HCT116 (cell line): ENCODE measurements at regions not wholly inside any gene's neighbourhood (a gene's known extent, or its start where the extent isn't known, plus 50 kb on each side); places are given as distances from the start of the nearest gene placed in this dataset.

Source experiments
- ATAC-seq: fragments of 200-7000 bp; cut with Tn5 transposase; 2 replicates; pipeline ENCODE4 v1.9.1; 2020; ENCODE audit warnings: mild to moderate bottlenecking, moderate library complexity
- BruUV-seq: library from RNA; stranded (reverse); fragments of 400-500 nt; replicated peaks from 2 replicates; lab custom pipeline; 2021; lab: Mats Ljungman, UMichigan
- CTCF ChIA-PET: fragments of 300-600 bp; sonication (Branson Sonifier 250); formaldehyde crosslinking; loops from one replicate; lab custom pipeline; 2021; ENCODE audit warnings: antibody characterized with exemption; lab: Charles Lee
- POLR2A ChIA-PET: fragments of 300-600, 350-600 bp; sonication (Branson Sonifier 250); formaldehyde crosslinking; loops from one replicate; lab custom pipeline; 2021; ENCODE audit warnings: antibody characterized with exemption; lab: Charles Lee
- RAD21 ChIA-PET, 2 experiments: fragments of 300-600 bp; sonication (Branson Sonifier 250); formaldehyde crosslinking; loops; one replicate each; lab custom pipeline; 2023; ENCODE audit warnings: low total read pairs in 2 of 2; ENCODE audit not compliant: uncharacterized antibody in 2 of 2, unreplicated experiment in 2 of 2, low non-redundant PET in 1 of 2; lab: Charles Lee
- DNase-seq: peaks from one replicate; pipeline ENCODE4 v3.0.0-alpha.2; 2010; ENCODE audit warnings: low read depth, low spot score
- H2AFZ ChIP-seq: fragments of 200-600 bp; shearing (Covaris generic), sonication (generic); 2 replicates; pipeline ENCODE4 v1.6.1; 2017; ENCODE audit warnings: low read depth, mixed run types, mixed read lengths, antibody characterized with exemption, low read length; ENCODE audit not compliant: poor library complexity, severe bottlenecking
- H3K27ac ChIP-seq: 2 replicates; pipeline ENCODE4 v1.5.1; 2012; ENCODE audit warnings: low read depth, low read length
- H3K27me3 ChIP-seq: fragments of 200-600 bp; sonication (generic); 2 replicates; pipeline ENCODE4 v1.6.1; 2016; ENCODE audit warnings: mixed run types, low read length, mixed read lengths; ENCODE audit not compliant: insufficient read depth
- H3K36me3 ChIP-seq, 2 experiments: fragments of 200-500 bp in 1 of 2; fragments of 200-600 bp in 1 of 2; sonication (Bioruptor generic) in 1 of 2; sonication (generic) in 1 of 2; 2 replicates each; pipeline versions ENCODE4 v1.5.1 to v1.6.1; 2014 to 2016; ENCODE audit warnings: low read length in 2 of 2, inconsistent platforms in 1 of 2, mixed read lengths in 1 of 2, mixed run types in 1 of 2; ENCODE audit not compliant: insufficient read depth in 2 of 2, control insufficient read depth in 1 of 2
- H3K4me1 ChIP-seq, 2 experiments: fragments of 200-600 bp in 1 of 2; sonication (generic) in 1 of 2; 2 replicates each; pipeline versions ENCODE4 v1.5.1 to v1.6.1; 2012 to 2017; ENCODE audit warnings: low read length in 2 of 2, inconsistent platforms in 1 of 2, mild to moderate bottlenecking in 1 of 2, mixed read lengths in 1 of 2, mixed run types in 1 of 2, moderate library complexity in 1 of 2; ENCODE audit not compliant: insufficient read depth in 2 of 2, control insufficient read depth in 1 of 2
- H3K4me2 ChIP-seq: fragments of 200-600 bp; sonication (generic); 2 replicates; pipeline ENCODE4 v1.6.1; 2017; ENCODE audit warnings: mixed run types, low read length, mixed read lengths
- H3K4me3 ChIP-seq, 2 experiments: fragments of 200-600 bp in 1 of 2; sonication (generic) in 1 of 2; replicated peaks in 1 of 2; 2 replicates each; pipeline ENCODE4 v1.5.1; 2011 to 2016; ENCODE audit warnings: low read length in 2 of 2, control low read depth in 1 of 2, low read depth in 1 of 2, mild to moderate bottlenecking in 1 of 2, mixed read lengths in 1 of 2, mixed run types in 1 of 2
- H3K79me2 ChIP-seq: fragments of 200-600 bp; sonication (generic); 2 replicates; pipeline ENCODE4 v1.6.1; 2017; ENCODE audit warnings: mild to moderate bottlenecking, mixed run types, low read length, moderate library complexity, mixed read lengths; ENCODE audit not compliant: insufficient read depth
- H3K9ac ChIP-seq: fragments of 200-600 bp; sonication (generic); 2 replicates; pipeline ENCODE4 v1.6.1; 2016; ENCODE audit warnings: low read length, mixed read lengths
- H3K9me2 ChIP-seq: fragments of 200-600 bp; sonication (generic), shearing (Covaris generic); 2 replicates; pipeline ENCODE4 v1.6.1; 2017; ENCODE audit warnings: mixed run types, mild to moderate bottlenecking, moderate library complexity; ENCODE audit not compliant: insufficient read depth
- H3K9me3 ChIP-seq, 2 experiments: fragments of 200-500 bp in 1 of 2; fragments of 200-600 bp in 1 of 2; sonication (Bioruptor generic) in 1 of 2; sonication (generic) in 1 of 2; 2 replicates each; pipeline ENCODE4 v1.6.1; 2014 to 2017; ENCODE audit warnings: low read length in 2 of 2, mixed read lengths in 2 of 2, inconsistent platforms in 1 of 2, low read depth in 1 of 2, mild to moderate bottlenecking in 1 of 2, mixed run types in 1 of 2, moderate library complexity in 1 of 2; ENCODE audit not compliant: control insufficient read depth in 1 of 2, insufficient read depth in 1 of 2
- H4K20me1 ChIP-seq: fragments of 200-600 bp; sonication (generic), shearing (Covaris generic); 2 replicates; pipeline ENCODE4 v1.6.1; 2017; ENCODE audit warnings: mixed run types, mild to moderate bottlenecking, moderate library complexity; ENCODE audit not compliant: insufficient read depth
- ATF3 ChIP-seq: IDR thresholded peaks from 2 replicates; pipeline ENCODE4 v1.6.1; 2012
- MAX ChIP-seq: IDR thresholded peaks from 2 replicates; pipeline ENCODE4 v1.6.1; 2012
- POLR2AphosphoS5 ChIP-seq: IDR thresholded peaks from 2 replicates; pipeline ENCODE4 v1.6.1; 2011; ENCODE audit warnings: mild to moderate bottlenecking, low read depth, low read length, moderate library complexity
- REST ChIP-seq: IDR thresholded peaks from 2 replicates; pipeline ENCODE4 v1.6.1; 2012; ENCODE audit warnings: low read depth
- SP1 ChIP-seq: IDR thresholded peaks from 2 replicates; pipeline ENCODE4 v1.6.1; 2012; ENCODE audit warnings: low read depth
- ZFX ChIP-seq: fragments of 450-650 bp; IDR thresholded peaks from 2 replicates; pipeline ENCODE4 v1.6.1; 2017
- intact Hi-C: fragments of 100-400 bp; cut with micrococcal nuclease; formaldehyde crosslinking; loops from 2 replicates; pipeline ENCODE4 v1.10.0; 2022

- TF ChIP-seq REST = no peak
- no peak for TF ChIP-seq POLR2AphosphoS5
- TF ChIP-seq ATF3 = no peak
- no peak for TF ChIP-seq SP1
- no peak for TF ChIP-seq MAX
Measured at GRCh38 chr4:8675906-8676305, 83.3 kb downstream of the CPZ start (continued).

- CTCF ChIA-PET = interaction anchor here (1.4 kb wide), 1 partner anchor 13 kb away, joined by 5 read pairs; no protein-coding TSS in a partner anchor
- no peaks in the 10 kb centered on the region for H3K36me3 ChIP-seq
- no peak overlapping the region for H2AFZ ChIP-seq
- H3K9me2 ChIP-seq = no peaks in the 10 kb centered on the region
- intact Hi-C loops = no loop called here
- peaks cover 64% of the 10 kb centered on the region for H3K27me3 ChIP-seq
- no peaks in the 10 kb centered on the region for H4K20me1 ChIP-seq
- H3K79me2 ChIP-seq = no peaks in the 10 kb centered on the region
- no peak overlapping the region for H3K4me2 ChIP-seq
- no peaks in the 10 kb centered on the region for H3K4me1 ChIP-seq
- RAD21 ChIA-PET = no interaction called here
- DNase-seq (no peak), ATAC-seq (peak; percentile 71)
- no peak overlapping the region for H3K9ac ChIP-seq
- peak; percentile 74 for TF ChIP-seq REST
- TF ChIP-seq ZFX = no peak
- no peak overlapping the region for H3K27ac ChIP-seq
- H3K9me3 ChIP-seq = no peaks in the 10 kb centered on the region
- no peak overlapping the region for H3K4me3 ChIP-seq
- POLR2A ChIA-PET = no interaction called here
- BruUV-seq = no TSS peak
Measured at GRCh38 chr4:8675383-8675782, 82.8 kb downstream of the CPZ start.
